H9 (cell line): ENCODE measurements at regions not wholly inside any gene's neighbourhood (a gene's known extent, or its start where the extent isn't known, plus 50 kb on each side); places are given as distances from the start of the nearest gene placed in this dataset.

Source experiments
- DNase-seq: peaks from one replicate; pipeline ENCODE4 v3.0.0-alpha.2; 2017
- H2AFZ ChIP-seq: one replicate; pipeline ENCODE4 v1.6.1; 2013; ENCODE audit warnings: mild to moderate bottlenecking, low read length, control low read depth, moderate library complexity
- H2AK5ac ChIP-seq: 2 replicates; pipeline ENCODE4 v1.6.1; 2013; ENCODE audit warnings: low read length, control low read depth, mixed read lengths; ENCODE audit not compliant: insufficient read length
- H2BK120ac ChIP-seq: one replicate; pipeline ENCODE4 v1.6.1; 2013; ENCODE audit warnings: low read depth, mild to moderate bottlenecking, low read length, control low read depth, inconsistent platforms; ENCODE audit not compliant: poor library complexity, severe bottlenecking
- H2BK12ac ChIP-seq: 2 replicates; pipeline ENCODE4 v1.6.1; 2013; ENCODE audit warnings: low read length, control low read depth, mixed read lengths, low read depth; ENCODE audit not compliant: insufficient read length
- H2BK15ac ChIP-seq: 2 replicates; pipeline ENCODE4 v1.6.1; 2013; ENCODE audit warnings: low read depth, low read length, control low read depth
- H2BK20ac ChIP-seq: one replicate; pipeline ENCODE4 v1.6.1; 2013; ENCODE audit warnings: low read depth, mild to moderate bottlenecking, low read length, control low read depth, inconsistent platforms; ENCODE audit not compliant: poor library complexity, severe bottlenecking
- H2BK5ac ChIP-seq: 2 replicates; pipeline ENCODE4 v1.6.1; 2013; ENCODE audit warnings: low read length, control low read depth, mixed read lengths; ENCODE audit not compliant: insufficient read length
- H3K14ac ChIP-seq: 2 replicates; pipeline ENCODE4 v1.6.1; 2013; ENCODE audit warnings: low read length, control low read depth; ENCODE audit not compliant: insufficient read depth
- H3K18ac ChIP-seq: 2 replicates; pipeline ENCODE4 v1.6.1; 2013; ENCODE audit warnings: low read depth, mild to moderate bottlenecking, mixed read lengths, low read length, control low read depth; ENCODE audit not compliant: insufficient read length
- H3K23ac ChIP-seq: 2 replicates; pipeline ENCODE4 v1.6.1; 2013; ENCODE audit warnings: low read length, control low read depth, mixed read lengths, low read depth; ENCODE audit not compliant: insufficient read length
- H3K23me2 ChIP-seq: 2 replicates; pipeline ENCODE4 v1.6.1; 2013; ENCODE audit warnings: low read depth, mild to moderate bottlenecking, mixed read lengths, low read length, control low read depth; ENCODE audit not compliant: insufficient read length, poor library complexity, severe bottlenecking
- H3K27ac ChIP-seq: 2 replicates; pipeline ENCODE4 v1.5.1; 2013; ENCODE audit warnings: low read length, control low read depth, mixed read lengths, low read depth; ENCODE audit not compliant: insufficient read length
- H3K27me3 ChIP-seq: 2 replicates; pipeline ENCODE4 v1.6.1; 2013; ENCODE audit warnings: low read length, control low read depth, inconsistent platforms; ENCODE audit not compliant: insufficient read depth
- H3K4ac ChIP-seq: 2 replicates; pipeline ENCODE4 v1.6.1; 2013; ENCODE audit warnings: low read depth, mild to moderate bottlenecking, control low read depth, inconsistent platforms, low read length, moderate library complexity
- H3K4me1 ChIP-seq: 2 replicates; pipeline ENCODE4 v1.6.1; 2013; ENCODE audit warnings: low read length, control low read depth, inconsistent platforms; ENCODE audit not compliant: insufficient read depth
- H3K4me2 ChIP-seq: 2 replicates; pipeline ENCODE4 v1.6.1; 2013; ENCODE audit warnings: low read length, control low read depth, mixed read lengths; ENCODE audit not compliant: insufficient read length, insufficient read depth
- H3K56ac ChIP-seq: 2 replicates; pipeline ENCODE4 v1.6.1; 2013; ENCODE audit warnings: low read depth, mild to moderate bottlenecking, mixed read lengths, low read length, control low read depth; ENCODE audit not compliant: insufficient read length
- H3K79me1 ChIP-seq: 2 replicates; pipeline ENCODE4 v1.6.1; 2013; ENCODE audit warnings: low read depth, mild to moderate bottlenecking, moderate library complexity, low read length, control low read depth, inconsistent platforms; ENCODE audit not compliant: insufficient read depth, poor library complexity, severe bottlenecking
- H3K79me2 ChIP-seq: 2 replicates; pipeline ENCODE4 v1.6.1; 2013; ENCODE audit warnings: low read length, control low read depth, inconsistent platforms; ENCODE audit not compliant: insufficient read depth
- H3K9ac ChIP-seq: 2 replicates; pipeline ENCODE4 v1.6.1; 2013; ENCODE audit warnings: low read length, control low read depth, mixed read lengths; ENCODE audit not compliant: insufficient read length; ENCODE audit errors: extremely low read depth
- H3K9me3 ChIP-seq: one replicate; pipeline ENCODE4 v1.6.1; 2013; ENCODE audit warnings: low read depth, low read length, inconsistent platforms; ENCODE audit not compliant: control insufficient read depth
- H3T11ph ChIP-seq: one replicate; pipeline ENCODE4 v1.6.1; 2013; ENCODE audit warnings: mild to moderate bottlenecking, low read length, control low read depth, inconsistent platforms
- H4K20me1 ChIP-seq: one replicate; pipeline ENCODE4 v1.6.1; 2013; ENCODE audit not compliant: control insufficient read depth, insufficient read length, insufficient read depth
- H4K5ac ChIP-seq: 2 replicates; pipeline ENCODE4 v1.6.1; 2013; ENCODE audit warnings: low read depth, mild to moderate bottlenecking, mixed read lengths, low read length, control low read depth; ENCODE audit not compliant: insufficient read length
- H4K8ac ChIP-seq: replicated peaks from 2 replicates; pipeline ENCODE4 v1.6.1; 2013; ENCODE audit warnings: low read length, control low read depth, mixed read lengths, low read depth; ENCODE audit not compliant: insufficient read length
- H4K91ac ChIP-seq: 2 replicates; pipeline ENCODE4 v1.6.1; 2013; ENCODE audit warnings: low read depth, mild to moderate bottlenecking, moderate library complexity, mixed read lengths, low read length, control low read depth; ENCODE audit not compliant: insufficient read length
- H3K27ac Mint-ChIP-seq, 3 experiments: 2 replicates in 2 of 3; 3 replicates in 1 of 3; pipeline ENCODE4 v1.8.0; 2020 to 2021; ENCODE audit warnings: mixed read lengths in 3 of 3, mild to moderate bottlenecking in 1 of 3, moderate library complexity in 1 of 3
- H3K27me3 Mint-ChIP-seq: 2 replicates; pipeline ENCODE4 v1.8.0; 2021; ENCODE audit warnings: low read depth, mild to moderate bottlenecking, moderate library complexity, mixed read lengths
- H3K36me3 Mint-ChIP-seq, 3 experiments: 2 replicates in 2 of 3; 3 replicates in 1 of 3; pipeline ENCODE4 v1.8.0; 2020 to 2021; ENCODE audit warnings: low read depth in 3 of 3, mixed read lengths in 3 of 3; ENCODE audit not compliant: insufficient read depth in 1 of 3
- H3K4me1 Mint-ChIP-seq, 2 experiments: 2 replicates each; pipeline ENCODE4 v1.8.0; 2020; ENCODE audit warnings: mixed read lengths in 2 of 2
- H3K4me3 Mint-ChIP-seq, 2 experiments: 2 replicates in 1 of 2; 3 replicates in 1 of 2; pipeline ENCODE4 v1.8.0; 2020 to 2021; ENCODE audit warnings: mild to moderate bottlenecking in 2 of 2, mixed read lengths in 2 of 2, moderate library complexity in 1 of 2
- H3K9me3 Mint-ChIP-seq, 2 experiments: 2 replicates in 1 of 2; 3 replicates in 1 of 2; pipeline ENCODE4 v1.8.0; 2020; ENCODE audit warnings: mild to moderate bottlenecking in 2 of 2, mixed read lengths in 2 of 2, moderate library complexity in 1 of 2
- CTCF ChIP-seq: fragments of 200-600 bp; sonication (generic); conservative IDR thresholded peaks from 3 replicates; pipeline ENCODE4 v1.8.0; 2021; ENCODE audit warnings: antibody characterized with exemption, mild to moderate bottlenecking
- WGBS: extraction: QIAGEN DNeasy Blood & Tissue Kit; methylation state at CpG from one replicate; pipeline ENCODE4 v1.1.7; 2013; ENCODE audit warnings: missing lambda C conversion rate, low lambda C conversion rate, mixed read lengths; ENCODE audit not compliant: insufficient read length; ENCODE audit errors: extremely low coverage; 5-methylcytosine and 5-hydroxymethylcytosine counted together

DNA sequence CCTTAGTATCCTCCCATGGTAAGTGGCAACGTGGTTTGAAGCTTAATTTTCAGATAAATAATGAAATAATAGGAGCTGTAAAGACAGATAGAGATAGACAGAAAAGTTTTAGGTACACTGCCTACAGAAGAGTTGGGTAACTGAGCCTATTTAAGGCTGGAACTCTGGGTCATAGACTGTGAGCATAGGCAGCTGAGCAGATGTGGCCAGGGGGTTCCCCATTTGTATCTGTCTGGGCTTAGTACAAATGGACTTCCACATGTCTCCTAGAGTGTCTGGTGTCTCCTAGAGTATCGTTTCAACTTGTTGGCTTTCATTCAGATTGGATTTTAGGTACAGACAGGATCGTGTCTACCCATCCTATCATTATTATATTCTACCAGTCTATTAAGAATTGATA, 649.8 kb downstream of the DHX35 start:
- no peak overlapping the region for H2BK120ac ChIP-seq
- no peak overlapping the region for H3K23ac ChIP-seq
- H4K20me1 ChIP-seq, result no peaks in the 10 kb centered on the region
- H2BK12ac ChIP-seq, result no peak overlapping the region
- no peaks in the 10 kb centered on the region for H3K79me2 ChIP-seq
- H3K18ac ChIP-seq, result no peak overlapping the region
- Mint-ChIP-seq H3K27ac (no peak overlapping the region; a peak in 1 of 7 replicates), H3K9me3 (peaks cover 12 to 16% of the 10 kb centered on the region in 2 experiments; a peak in 4 of 5 replicates), H3K4me1 (no peaks in the 10 kb centered on the region), H3K4me3 (no peak overlapping the region), H3K27me3 (peaks cover 4% of the 10 kb centered on the region), H3K36me3 (peaks cover 0 to 3% (median 0%) of the 10 kb centered on the region in 3 experiments; a peak in 1 of 7 replicates)
- H3K9ac ChIP-seq, result no peak overlapping the region
- no peaks in the 10 kb centered on the region for H3K23me2 ChIP-seq
- no peak overlapping the region for H2BK5ac ChIP-seq
- H3K4me1 ChIP-seq, result no peaks in the 10 kb centered on the region
- H3K9me3 ChIP-seq, result no peaks in the 10 kb centered on the region
- H3K79me1 ChIP-seq, result no peaks in the 10 kb centered on the region
- no peak for TF ChIP-seq CTCF
- H2BK15ac ChIP-seq, result no peak overlapping the region
- DNase-seq, result no peak
- no peak overlapping the region for H2AK5ac ChIP-seq
- H3K56ac ChIP-seq, result no peak overlapping the region
- H3K4ac ChIP-seq, result no peak overlapping the region
- no CpG with 5 or more reads among the region's 3 CpGs for WGBS
- no peak overlapping the region for H2AFZ ChIP-seq
- no peak overlapping the region for H4K5ac ChIP-seq
- H3T11ph ChIP-seq, result no peak overlapping the region
- H2BK20ac ChIP-seq, result no peak overlapping the region
- H4K91ac ChIP-seq, result no peak overlapping the region
- no peak overlapping the region for H4K8ac ChIP-seq
- no peaks in the 10 kb centered on the region for H3K27me3 ChIP-seq
- H3K27ac ChIP-seq, result no peak overlapping the region
- no peak overlapping the region for H3K4me2 ChIP-seq
- no peak overlapping the region for H3K14ac ChIP-seq
